Middle frontal gyrus (tissue), 1 donor: ENCODE measurements at regions not wholly inside any gene's neighbourhood (a gene's known extent, or its start where the extent isn't known, plus 50 kb on each side); places are given as distances from the start of the nearest gene placed in this dataset.

Experiments
- DNase-seq: peaks from one replicate; pipeline ENCODE4 v3.0.0-alpha.2; 2015; ENCODE audit warnings: low spot score; ENCODE audit errors: extremely low spot score

DNA sequence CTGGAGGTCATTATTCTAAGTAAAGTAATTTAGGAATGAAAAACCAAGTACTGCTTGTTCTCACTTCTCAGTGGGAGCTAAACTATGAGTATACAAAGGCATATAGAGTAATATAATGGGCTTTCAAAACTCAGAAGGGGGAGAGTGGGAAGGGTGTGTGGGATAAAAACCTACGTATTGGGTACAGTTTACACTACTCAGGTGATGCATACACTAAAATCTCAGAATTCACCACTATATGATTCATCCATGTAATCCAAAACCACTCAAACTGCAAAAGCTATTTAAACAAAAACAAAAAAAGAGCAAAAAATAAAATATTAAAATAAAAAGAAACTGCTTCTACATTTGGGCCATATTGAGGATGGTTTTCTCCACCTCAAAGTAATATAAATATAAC lies 623.3 kb downstream of the NSUN3 start:
- DNase-seq: no peak

DNA sequence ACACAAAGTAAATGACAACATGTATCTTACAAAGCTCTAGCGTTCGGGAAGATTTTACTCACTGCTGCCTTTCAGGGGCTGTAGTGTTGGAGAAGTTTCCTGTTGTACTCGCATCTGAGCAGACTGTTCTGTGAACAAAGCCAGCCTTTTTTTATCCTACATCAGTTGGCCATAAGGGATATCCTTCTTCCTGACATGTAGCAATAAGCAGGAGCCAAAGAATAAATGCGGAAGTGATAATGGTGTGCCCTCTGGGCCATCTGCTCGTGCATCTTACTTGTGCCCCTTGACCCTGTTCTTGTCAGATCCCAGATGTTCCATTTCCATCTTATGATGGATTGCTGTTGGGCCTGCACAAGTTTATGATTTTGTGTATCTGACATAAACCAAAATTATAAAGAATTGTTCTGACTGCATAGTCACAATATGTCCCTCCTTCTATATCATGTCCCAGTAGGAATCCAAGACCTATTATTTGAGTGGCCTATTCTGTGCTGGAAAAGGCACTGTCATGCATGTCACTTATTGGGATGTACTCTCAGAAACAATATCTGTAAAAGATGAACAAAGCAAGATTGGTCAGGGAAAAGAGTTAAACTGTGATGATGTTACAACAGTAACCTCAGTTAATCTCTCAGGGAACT lies 631.3 kb downstream of the NSUN3 start:
- no peak for DNase-seq

DNA sequence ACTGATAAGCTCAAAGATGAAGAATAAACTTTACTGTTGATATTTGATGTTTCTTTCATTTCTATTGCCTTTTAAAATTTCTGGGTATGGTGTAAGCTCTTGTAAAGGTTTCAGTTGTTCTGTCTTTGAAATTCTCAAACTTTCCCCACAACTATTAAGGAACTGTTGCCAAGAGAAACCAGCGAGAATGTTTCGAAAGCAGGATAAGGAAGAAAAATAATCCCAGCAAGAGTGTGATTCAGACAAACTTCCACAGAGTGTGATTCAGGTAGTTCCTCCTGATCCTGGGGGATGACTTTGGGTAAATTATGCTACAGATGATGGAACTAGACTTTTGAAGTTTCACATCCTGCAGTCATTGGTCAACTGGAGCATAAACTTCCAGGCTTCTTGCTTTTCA lies 632.0 kb downstream of the NSUN3 start:
- DNase-seq: no peak

DNA sequence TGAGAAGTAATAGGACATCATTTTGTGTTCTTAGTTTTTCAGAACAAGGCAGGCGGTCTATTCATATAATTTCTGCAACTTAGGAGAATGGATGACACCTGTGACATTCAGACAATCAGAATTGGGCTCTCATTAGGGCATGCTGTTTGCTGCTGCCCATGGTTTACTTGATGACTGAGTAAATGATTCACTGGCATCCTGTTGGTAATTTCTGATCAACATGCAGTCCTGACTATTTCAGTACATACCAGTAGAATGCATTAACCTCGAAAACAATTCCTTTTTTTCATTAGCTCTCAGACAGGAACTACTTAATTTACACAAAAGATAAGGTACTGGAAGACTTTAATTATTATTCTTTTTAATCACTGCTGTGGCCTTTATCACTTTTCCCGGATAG lies 641.6 kb downstream of the NSUN3 start:
- DNase-seq: no peak

DNA sequence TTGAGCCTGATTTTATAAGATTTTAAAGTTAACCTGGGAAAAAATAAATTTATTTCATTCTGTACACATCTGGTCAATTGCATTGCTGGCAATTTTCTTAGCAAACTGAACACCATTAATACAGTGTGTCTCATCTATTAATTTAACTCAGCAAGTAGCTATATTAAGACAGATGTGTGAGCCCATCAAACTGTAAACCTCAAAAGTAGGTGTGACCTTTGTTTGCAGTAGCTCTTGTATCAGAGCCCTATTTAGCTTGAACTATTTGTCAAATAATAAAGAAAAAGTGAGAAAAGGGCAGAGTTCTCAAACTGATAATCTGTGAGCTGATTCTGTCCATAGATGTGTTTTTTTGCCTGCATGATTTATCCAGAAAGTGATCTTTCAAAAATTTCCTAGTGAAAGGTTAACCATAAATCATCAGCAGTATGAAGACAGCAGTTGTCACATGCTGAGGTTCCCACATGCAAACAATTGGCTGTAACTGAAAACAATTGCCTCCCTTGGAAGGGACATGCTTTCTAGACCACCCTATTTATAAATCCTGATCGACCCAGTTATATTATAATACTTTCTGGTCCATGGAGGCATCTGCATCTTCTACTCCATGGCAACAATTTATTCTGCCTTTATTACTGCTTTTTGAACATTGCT lies 646.5 kb downstream of the NSUN3 start:
- no peak for DNase-seq

DNA sequence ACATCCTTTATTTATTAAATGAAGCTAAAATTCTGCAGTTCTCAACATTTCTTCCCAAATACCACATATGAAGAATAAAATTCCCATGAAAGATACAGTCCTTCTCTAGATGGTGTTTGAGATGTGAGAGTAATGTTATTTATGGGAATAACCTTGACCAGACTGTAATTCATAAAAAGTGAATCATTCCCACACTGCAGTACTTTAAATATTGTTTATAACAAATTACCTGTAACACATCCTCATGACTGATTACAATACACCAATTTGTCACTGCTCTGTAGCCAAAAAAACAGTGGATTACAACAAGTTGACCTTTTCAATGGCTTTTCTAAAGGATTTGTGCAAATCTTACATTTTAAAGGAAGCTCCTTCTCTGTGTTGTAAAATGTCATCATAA lies 651.3 kb downstream of the NSUN3 start:
- DNase-seq: no peak

DNA sequence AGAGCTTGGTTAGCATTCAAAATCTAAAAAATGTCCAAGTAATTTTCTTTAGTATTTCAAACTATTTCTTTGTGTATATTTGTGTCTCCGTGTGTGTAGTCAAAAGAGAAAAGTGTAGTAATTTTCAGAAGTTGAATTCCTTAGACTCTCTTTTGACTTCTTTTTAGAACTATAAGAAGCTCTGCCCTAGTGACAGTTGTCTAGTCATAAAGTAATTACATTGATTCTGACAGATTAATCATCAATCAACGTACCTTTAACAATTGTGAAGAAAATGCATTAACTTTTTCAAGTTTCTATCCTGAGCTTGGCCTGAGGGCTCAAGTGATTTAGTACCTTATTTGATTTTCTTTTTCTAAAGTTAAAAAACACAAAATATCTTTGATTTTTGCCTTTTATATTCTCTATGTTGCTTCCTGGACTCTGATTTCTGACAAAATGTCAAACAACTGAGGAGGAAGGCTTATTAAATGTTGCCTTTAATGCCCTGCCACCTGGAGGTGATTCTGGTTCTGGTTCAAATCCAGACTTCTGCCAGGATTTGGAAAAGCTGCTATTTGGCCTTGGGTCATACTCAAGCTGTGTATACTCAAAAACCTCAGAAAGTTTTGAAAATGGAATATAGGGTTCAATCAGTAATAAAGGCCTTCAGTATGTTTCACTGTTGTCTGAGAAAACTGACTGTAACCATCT lies 653.6 kb downstream of the NSUN3 start:
- DNase-seq: no peak

DNA sequence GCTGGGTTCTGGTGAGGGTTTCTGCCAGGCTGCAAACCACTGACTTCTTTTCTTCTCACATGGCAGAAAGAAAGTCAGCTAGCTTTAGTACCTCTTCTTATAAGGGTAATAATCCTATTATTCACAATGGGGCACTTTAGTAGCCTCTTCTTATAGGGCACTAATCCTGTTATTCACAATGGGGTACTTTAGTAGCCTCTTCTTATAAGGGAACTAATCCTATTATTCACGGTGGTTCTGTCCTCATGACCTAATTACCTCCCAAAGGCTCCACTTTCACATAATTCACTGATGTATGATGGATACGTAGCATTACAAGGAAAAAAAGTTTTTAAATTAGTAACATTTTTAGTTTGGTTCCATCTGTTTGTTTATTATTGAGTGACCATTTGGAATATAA lies 671.3 kb downstream of the NSUN3 start:
- no peak for DNase-seq

DNA sequence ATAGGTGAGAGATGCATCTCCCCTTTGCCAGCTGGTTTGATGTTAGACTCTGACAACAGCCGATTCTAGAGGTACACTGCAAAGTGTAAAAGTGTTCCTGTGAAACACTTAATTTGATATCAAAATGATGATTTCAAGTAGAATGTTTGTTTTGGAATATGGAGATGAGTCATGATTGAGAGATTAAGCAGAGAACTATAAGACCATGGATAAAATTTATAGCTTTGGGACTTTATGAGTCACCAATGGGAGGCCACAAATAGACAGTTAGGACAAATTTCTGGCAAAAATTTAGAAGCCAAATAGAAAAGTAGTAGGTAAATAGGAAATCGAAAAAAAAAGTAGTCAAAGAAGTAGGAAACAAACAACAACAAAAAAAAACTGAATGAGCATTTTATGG lies 672.5 kb downstream of the NSUN3 start:
- no peak for DNase-seq

DNA sequence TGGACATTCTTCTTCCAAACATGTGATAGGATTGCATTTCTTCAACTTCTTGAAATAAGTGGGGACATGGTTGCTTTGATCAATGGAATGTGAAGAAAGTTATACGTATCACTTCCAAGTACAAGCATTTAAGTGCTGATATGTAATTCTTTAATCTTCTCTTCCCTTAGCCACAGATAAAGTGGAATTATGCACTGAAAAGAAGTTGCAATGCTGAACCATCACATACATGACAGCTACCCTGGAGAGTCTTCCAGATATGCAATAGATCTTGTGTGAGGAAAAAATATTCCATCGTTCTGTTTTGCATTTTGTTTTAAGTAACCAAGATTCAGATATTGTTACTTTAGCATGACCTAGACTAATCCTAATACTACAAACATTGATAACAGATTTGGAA lies 674.3 kb downstream of the NSUN3 start:
- no peak for DNase-seq

DNA sequence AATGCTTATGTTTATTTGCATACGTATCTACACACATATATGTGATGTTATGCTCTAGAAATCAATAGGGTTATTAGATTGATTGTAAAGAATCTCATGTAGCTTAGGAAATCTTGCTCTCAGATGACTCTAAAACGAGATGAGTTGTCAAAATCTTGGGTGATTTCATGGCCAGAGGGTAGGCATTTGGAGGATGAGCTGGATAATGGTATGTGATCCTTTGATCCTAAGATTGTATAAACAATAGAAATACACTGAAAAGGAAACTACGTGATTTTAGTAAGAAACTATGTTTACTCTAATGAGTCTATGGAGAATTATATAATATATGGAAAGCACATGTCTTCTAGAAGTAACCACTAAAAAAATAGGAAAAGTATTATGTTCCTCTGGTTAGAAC lies 676.6 kb downstream of the NSUN3 start:
- no peak for DNase-seq

DNA sequence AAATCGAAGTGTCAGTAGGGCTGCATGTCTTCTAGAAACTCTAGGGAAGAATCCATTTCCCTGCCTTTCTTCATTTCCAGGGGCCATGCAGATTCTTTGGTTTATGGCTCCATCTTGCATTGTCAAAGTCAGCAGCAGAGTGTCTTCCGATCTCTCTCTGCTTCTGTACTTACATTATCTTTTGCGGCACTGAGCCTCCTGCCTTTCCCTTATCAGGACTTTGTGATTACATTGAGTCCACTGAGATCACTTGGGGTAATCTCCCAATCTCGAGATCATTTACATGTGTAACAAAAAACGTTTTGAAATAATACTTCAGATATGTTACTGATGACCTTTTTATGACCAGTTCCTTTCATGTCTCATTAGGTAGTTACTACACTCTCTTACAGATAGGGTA lies 695.9 kb downstream of the NSUN3 start:
- DNase-seq: no peak

DNA sequence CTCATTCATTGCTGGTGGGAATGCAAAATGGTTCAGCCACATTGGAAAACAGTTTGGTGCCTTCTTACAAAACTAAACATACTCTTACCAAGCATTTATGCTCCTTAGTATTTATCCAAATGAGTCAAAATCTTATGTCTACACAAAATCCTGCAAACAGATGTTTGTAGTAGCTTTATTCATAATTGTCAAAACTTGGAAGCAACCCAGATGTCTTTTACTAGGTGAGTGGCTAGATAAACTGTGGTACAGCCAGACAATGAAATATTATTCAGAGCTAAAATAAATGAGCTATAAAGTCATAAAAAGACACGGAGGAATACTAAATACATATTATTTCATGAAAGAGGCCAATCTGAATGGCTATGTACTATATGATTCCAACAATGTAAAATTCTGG lies 709.5 kb downstream of the NSUN3 start:
- DNase-seq: no peak

DNA sequence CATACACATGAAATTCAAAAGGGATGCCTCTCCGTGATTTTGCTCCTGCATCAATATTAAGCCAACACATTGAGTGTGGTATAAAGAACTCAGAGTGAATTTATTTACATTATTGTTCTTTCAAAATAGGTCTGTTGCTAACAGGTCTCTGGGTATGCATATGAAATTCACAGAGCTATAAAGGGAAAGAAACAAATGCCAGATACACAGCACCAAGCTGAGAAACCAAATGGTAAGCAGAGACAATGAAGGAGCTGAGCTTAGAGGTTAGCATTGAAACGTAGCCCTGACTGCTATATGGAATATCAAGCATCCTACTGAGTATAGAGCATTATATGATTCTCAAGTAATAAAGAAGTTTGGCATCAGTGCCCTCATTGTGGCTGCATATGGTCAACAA lies 712.9 kb downstream of the NSUN3 start:
- DNase-seq: no peak

DNA sequence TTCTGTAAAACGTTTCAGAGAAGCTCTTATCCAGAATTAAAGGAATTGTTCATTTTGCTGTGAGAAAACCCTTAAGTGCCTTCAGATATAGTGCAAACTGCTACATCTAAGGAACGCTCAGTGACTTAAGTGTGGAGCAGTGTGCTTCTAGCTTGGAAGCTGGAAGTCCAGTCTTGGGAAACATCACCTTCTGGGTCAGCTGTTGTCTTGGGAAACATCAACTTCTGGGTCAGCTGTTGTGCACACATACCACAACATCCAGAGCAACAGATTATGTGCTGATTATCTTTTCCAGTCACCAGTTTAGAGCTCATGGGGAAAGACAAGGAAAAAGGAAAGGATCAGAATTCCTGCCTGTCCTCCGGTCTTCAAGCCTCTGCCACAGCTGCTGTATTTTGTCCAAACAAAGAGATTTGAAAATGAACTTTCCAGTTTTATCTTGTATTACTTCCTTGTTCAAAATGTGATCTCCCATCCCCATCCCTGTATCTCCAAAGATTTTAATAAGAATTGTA lies 713.6 kb downstream of the NSUN3 start:
- no peak for DNase-seq

DNA sequence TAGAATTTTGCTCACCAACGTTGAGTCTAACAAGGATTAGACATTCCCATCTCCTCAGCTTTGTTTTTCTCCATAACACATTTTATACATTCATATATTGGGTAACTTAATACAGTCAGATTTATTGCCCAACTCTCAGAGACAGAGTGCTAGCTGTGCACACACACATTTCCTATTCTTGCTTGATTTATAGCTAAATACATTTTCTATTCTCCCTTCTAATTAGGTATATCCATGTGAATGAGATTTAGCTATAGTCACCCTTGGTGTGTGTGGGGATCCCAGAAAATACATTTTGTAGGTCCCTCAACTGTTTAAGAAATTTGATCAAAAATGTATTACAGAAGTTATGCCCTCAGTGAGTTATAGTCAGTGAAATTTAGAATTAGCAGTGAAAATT lies 715.4 kb downstream of the NSUN3 start:
- no peak for DNase-seq

DNA sequence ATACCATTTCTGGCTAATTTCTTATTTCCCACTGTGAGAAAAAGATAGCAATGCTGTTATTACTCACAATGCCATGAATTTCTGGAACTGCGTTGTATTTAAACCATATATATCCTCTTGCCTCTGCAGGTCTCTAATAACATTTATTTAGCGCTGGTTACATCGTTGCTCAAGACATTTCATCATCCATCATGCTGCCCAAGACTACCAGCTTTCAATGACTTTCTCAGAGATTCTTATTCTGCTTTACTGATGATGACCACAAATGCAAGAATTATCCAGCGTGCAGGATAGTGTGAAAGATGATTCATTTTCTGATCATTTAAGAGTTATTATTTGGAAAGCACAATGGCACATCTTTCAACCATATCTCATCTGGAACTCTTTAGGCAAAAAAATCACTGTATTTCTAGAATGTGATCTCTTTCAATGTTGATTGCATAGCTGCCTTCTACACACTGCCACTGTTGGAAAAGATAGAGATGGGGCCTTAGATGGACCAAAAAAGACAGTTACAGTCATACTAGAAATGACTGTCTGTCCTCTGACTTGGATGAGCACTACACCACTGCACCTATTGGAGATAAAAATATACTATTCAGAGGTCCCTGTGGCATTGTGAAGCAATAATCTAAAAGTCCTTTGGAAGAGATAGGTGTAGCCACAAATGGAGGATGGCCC lies 716.1 kb downstream of the NSUN3 start:
- DNase-seq: no peak

DNA sequence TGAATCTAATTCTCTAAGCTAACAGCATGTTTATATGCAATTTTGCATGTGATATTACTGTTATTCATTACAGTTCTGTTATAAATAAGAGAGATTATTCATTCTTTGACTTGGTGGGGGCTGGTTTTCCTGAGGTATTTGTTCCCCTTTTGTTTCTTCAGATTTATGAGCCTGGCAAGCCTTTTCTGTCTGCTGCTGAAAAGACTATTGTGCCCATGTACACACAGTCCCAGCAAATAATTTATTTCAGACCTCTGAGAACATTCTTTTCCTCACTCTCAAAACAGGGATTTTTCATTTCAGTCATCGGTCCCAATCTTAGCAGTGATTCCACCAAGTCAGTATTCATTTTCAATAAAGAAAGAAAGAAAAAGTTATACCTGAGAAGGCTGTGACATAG lies 716.8 kb downstream of the NSUN3 start:
- DNase-seq: no peak

DNA sequence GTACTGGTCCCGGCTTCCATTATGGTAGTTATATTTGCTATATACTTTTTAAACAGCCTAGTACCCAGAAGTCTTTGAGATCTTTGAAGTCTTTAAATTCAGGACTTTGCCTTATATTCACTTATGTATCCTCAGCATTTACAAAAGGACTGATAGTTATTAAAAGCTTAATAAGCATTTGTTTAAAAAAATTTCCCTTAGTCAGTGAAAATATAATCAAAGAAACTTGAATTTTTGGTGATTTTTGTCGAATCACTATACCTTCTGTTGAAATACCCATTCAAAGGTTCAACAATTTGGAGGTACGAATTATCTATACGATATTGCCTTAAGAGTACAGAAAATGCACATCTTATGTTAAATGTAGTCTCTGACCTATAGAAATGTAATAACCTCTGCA lies 721.4 kb downstream of the NSUN3 start:
- no peak for DNase-seq

DNA sequence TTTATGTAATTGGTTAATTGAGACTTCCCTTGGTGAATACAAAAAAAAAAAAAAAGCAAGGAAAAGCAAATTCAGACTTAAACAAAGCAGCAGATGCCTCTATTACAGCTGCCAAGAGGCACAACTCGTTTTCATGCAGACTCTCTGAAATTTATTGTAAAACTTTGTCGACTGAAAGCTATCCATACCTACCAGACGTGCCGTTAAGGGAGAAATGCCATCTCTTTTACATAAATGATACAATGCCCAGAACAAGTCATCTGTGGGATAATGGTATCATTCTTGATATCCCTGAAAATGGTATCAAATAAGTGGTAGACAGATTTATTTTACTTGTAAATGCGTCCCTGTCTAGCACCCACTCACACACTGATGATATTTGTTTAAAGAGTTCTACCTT lies 724.2 kb downstream of the NSUN3 start:
- no peak for DNase-seq

DNA sequence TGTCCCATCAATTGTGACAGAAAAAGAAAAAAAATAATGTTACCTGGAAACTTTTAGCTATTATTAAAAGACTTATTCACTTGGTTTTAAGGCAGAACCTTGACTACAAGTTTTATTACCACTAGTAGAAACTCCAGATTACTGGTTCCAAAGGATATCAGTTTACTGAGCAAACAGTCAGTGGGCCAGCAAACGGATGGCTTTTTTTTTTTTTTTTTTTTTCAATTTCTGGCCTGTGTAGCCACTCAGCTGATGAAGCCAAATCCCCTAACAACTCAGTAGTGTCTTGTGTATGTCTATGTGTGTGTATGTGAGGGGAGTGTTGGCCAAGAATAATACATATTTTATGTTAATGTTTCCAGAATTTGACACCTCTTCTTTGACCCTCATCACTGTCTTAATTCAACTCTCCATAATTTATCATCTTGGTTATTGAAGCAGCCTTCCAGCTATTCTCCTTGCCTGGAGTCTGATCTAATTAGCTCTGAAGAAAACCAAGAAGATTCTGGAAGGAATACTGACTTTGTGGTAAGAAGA lies 724.9 kb downstream of the NSUN3 start:
- DNase-seq: no peak

DNA sequence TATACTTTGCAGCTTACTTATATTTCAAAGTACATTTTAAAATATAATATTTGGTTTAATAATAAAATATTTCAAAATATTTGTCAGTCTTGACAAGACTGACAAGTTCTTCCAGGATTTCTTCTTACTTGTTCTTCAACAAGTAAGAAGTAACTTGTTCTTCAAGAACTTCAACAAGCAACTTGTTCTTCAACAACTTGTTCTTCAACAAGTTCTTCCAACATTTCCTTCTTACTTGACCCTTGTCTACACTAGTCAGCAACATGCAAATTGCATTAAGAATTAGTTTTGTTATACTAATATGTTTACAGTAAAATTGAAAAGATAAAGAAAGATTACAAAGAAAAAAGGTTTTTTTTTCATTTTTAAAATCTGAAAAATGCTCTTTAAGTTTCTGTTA lies 731.7 kb downstream of the NSUN3 start:
- DNase-seq: no peak
